H1 (cell line): ENCODE measurements at regions not wholly inside any gene's neighbourhood (a gene's known extent, or its start where the extent isn't known, plus 50 kb on each side); places are given as distances from the start of the nearest gene placed in this dataset.
"Not testable (repeated sequence)": the region's sequence is repeated elsewhere in the genome, so short reads cannot be mapped to it uniquely, and the experiment has no call there.

Source experiments
- CTCF ChIA-PET: fragments of 300-600 bp; sonication (Branson Sonifier 250); formaldehyde crosslinking; loops from one replicate; lab custom pipeline; 2021; ENCODE audit not compliant: partially characterized antibody; lab: Charles Lee
- POLR2A ChIA-PET: fragments of 300-600 bp; sonication (Branson Sonifier 250); formaldehyde crosslinking; loops from one replicate; lab custom pipeline; 2021; ENCODE audit warnings: inconsistent platforms; ENCODE audit not compliant: partially characterized antibody; lab: Charles Lee
- DNase-seq, 2 experiments: peaks; one replicate each; pipeline versions ENCODE4 v3.0.0 to v3.0.0-alpha.2; 2010 to 2022; ENCODE audit warnings: low spot score in 2 of 2, low read depth in 1 of 2, mixed read lengths in 1 of 2
- FAIRE-seq: peaks from 2 replicates; lab custom pipeline; 2011; peaks lifted over from hg19 to GRCh38; lab: Jason Lieb, UNC
- H2AFZ ChIP-seq: 2 replicates; pipeline ENCODE4 v1.8.1; 2012; ENCODE audit warnings: low read length, inconsistent platforms
- H2AK5ac ChIP-seq: 2 replicates; pipeline ENCODE4 v1.6.1; 2013; ENCODE audit warnings: low read depth, low read length
- H2BK120ac ChIP-seq: replicated peaks from 2 replicates; pipeline ENCODE3; 2013; ENCODE audit warnings: low read depth, low read length, inconsistent platforms
- H2BK12ac ChIP-seq: 2 replicates; pipeline ENCODE4 v1.6.1; 2013; ENCODE audit warnings: low read depth, low read length
- H2BK15ac ChIP-seq: 2 replicates; pipeline ENCODE4 v1.6.1; 2013; ENCODE audit warnings: low read length
- H2BK20ac ChIP-seq: 2 replicates; pipeline ENCODE4 v1.6.1; 2013; ENCODE audit warnings: low read length
- H2BK5ac ChIP-seq: 2 replicates; pipeline ENCODE4 v1.6.1; 2013; ENCODE audit warnings: low read depth, low read length
- H3K14ac ChIP-seq: 2 replicates; pipeline ENCODE4 v1.6.1; 2013; ENCODE audit warnings: inconsistent platforms; ENCODE audit not compliant: insufficient read length
- H3K18ac ChIP-seq: 2 replicates; pipeline ENCODE4 v1.6.1; 2013; ENCODE audit warnings: low read length; ENCODE audit errors: extremely low read depth
- H3K23ac ChIP-seq: 2 replicates; pipeline ENCODE4 v1.6.1; 2013; ENCODE audit warnings: inconsistent platforms; ENCODE audit not compliant: insufficient read length
- H3K23me2 ChIP-seq: 2 replicates; pipeline ENCODE4 v1.6.1; 2013; ENCODE audit warnings: low read depth, low read length
- H3K27ac ChIP-seq: 2 replicates; pipeline ENCODE4 v1.6.1; 2011; ENCODE audit warnings: low read depth, low read length, inconsistent platforms
- H3K27me3 ChIP-seq, 4 experiments: replicated peaks in 1 of 4; 1 replicate in 1 of 4; 2 replicates in 3 of 4; pipeline versions ENCODE4 v1.6.1 to v1.8.1; 2011 to 2013; ENCODE audit warnings: low read length in 3 of 4, mild to moderate bottlenecking in 3 of 4, inconsistent platforms in 2 of 4, mixed read lengths in 2 of 4, moderate library complexity in 1 of 4; ENCODE audit not compliant: control insufficient read depth in 3 of 4, insufficient read depth in 3 of 4; ENCODE audit errors: extremely low read depth in 1 of 4
- H3K36me3 ChIP-seq, 4 experiments: 2 replicates each; pipeline versions ENCODE4 v1.6.1 to v1.8.1; 2011 to 2013; ENCODE audit warnings: mild to moderate bottlenecking in 4 of 4, low read length in 3 of 4, moderate library complexity in 2 of 4, control low read depth in 1 of 4, inconsistent platforms in 1 of 4; ENCODE audit not compliant: insufficient read depth in 4 of 4, control insufficient read depth in 2 of 4
- H3K4ac ChIP-seq: replicated peaks from 2 replicates; pipeline ENCODE3; 2013; ENCODE audit warnings: low read length, low read depth, mixed read lengths, inconsistent platforms; ENCODE audit not compliant: insufficient read length
- H3K4me1 ChIP-seq, 4 experiments: replicated peaks in 1 of 4; 1 replicate in 1 of 4; 2 replicates in 3 of 4; pipeline versions ENCODE4 v1.6.1 to v1.8.1; 2011 to 2013; ENCODE audit warnings: low read length in 3 of 4, inconsistent platforms in 2 of 4, mixed read lengths in 1 of 4; ENCODE audit not compliant: insufficient read depth in 4 of 4, control insufficient read depth in 3 of 4
- H3K4me2 ChIP-seq, 2 experiments: 2 replicates each; pipeline versions ENCODE4 v1.6.1 to v1.8.1; 2011 to 2013; ENCODE audit warnings: low read depth in 2 of 2, low read length in 2 of 2, control low read depth in 1 of 2, inconsistent platforms in 1 of 2, mild to moderate bottlenecking in 1 of 2; ENCODE audit not compliant: insufficient read depth in 1 of 2
- H3K4me3 ChIP-seq, 4 experiments: fragments of 200-600, 300-600 bp in 1 of 4; sonication (generic), shearing (Covaris generic), sonication (Bioruptor Twin) in 1 of 4; 2 replicates each; pipeline versions ENCODE4 v1.5.1 to v1.8.1; 2011 to 2016; ENCODE audit warnings: low read length in 4 of 4, low read depth in 3 of 4, control low read depth in 2 of 4, inconsistent platforms in 2 of 4, mild to moderate bottlenecking in 2 of 4, mixed read lengths in 1 of 4, moderate library complexity in 1 of 4; ENCODE audit not compliant: insufficient read depth in 2 of 4; ENCODE audit errors: extremely low read depth in 1 of 4
- H3K56ac ChIP-seq: replicated peaks from 2 replicates; pipeline ENCODE3; 2013; ENCODE audit warnings: low read depth, mild to moderate bottlenecking, mixed read lengths, low read length, inconsistent platforms; ENCODE audit not compliant: insufficient read length
- H3K79me1 ChIP-seq: 2 replicates; pipeline ENCODE4 v1.6.1; 2013; ENCODE audit warnings: low read depth, low read length, control low read depth
- H3K79me2 ChIP-seq, 2 experiments: 2 replicates each; pipeline versions ENCODE4 v1.6.1 to v1.8.1; 2012 to 2013; ENCODE audit warnings: low read length in 2 of 2, mild to moderate bottlenecking in 2 of 2, inconsistent platforms in 1 of 2; ENCODE audit not compliant: insufficient read depth in 2 of 2, control insufficient read depth in 1 of 2
- H3K9ac ChIP-seq, 4 experiments: replicated peaks in 1 of 4; 1 replicate in 1 of 4; 2 replicates in 3 of 4; pipeline versions ENCODE4 v1.6.1 to v1.8.1; 2011 to 2013; ENCODE audit warnings: low read depth in 3 of 4, low read length in 3 of 4, control low read depth in 2 of 4, mild to moderate bottlenecking in 2 of 4, moderate library complexity in 2 of 4, inconsistent platforms in 1 of 4; ENCODE audit errors: extremely low read depth in 1 of 4
- H3K9me3 ChIP-seq, 2 experiments: 2 replicates each; pipeline versions ENCODE4 v1.6.1 to v1.8.1; 2012 to 2013; ENCODE audit warnings: mild to moderate bottlenecking in 2 of 2, moderate library complexity in 2 of 2, control low read depth in 1 of 2, inconsistent platforms in 1 of 2, low read depth in 1 of 2, low read length in 1 of 2, mixed read lengths in 1 of 2; ENCODE audit not compliant: insufficient read depth in 2 of 2
- H4K20me1 ChIP-seq, 2 experiments: replicated peaks in 1 of 2; 2 replicates each; pipeline versions ENCODE3 to v1.8.1; 2011 to 2013; ENCODE audit warnings: inconsistent platforms in 2 of 2, low read length in 2 of 2, mild to moderate bottlenecking in 1 of 2; ENCODE audit not compliant: insufficient read depth in 2 of 2, control insufficient read depth in 1 of 2
- H4K5ac ChIP-seq: 2 replicates; pipeline ENCODE4 v1.6.1; 2013; ENCODE audit warnings: low read length, low read depth, mixed read lengths, inconsistent platforms; ENCODE audit not compliant: insufficient read length
- H4K8ac ChIP-seq: 2 replicates; pipeline ENCODE4 v1.8.0; 2013; ENCODE audit warnings: mild to moderate bottlenecking, moderate library complexity, low read length, inconsistent platforms; ENCODE audit not compliant: insufficient read depth; ENCODE audit errors: extremely low read depth
- H4K91ac ChIP-seq: replicated peaks from 2 replicates; pipeline ENCODE3; 2013; ENCODE audit warnings: low read length, mixed read lengths, inconsistent platforms; ENCODE audit not compliant: insufficient read length
- WGBS, 2 experiments: shearing (Covaris generic) in 1 of 2; methylation state at CpG; one replicate each; pipeline versions ENCODE4 v1.1.6 to v1.1.7; 2013 to 2015; ENCODE audit warnings: low lambda C conversion rate in 2 of 2, mixed read lengths in 2 of 2, inconsistent platforms in 1 of 2, low coverage in 1 of 2, missing lambda C conversion rate in 1 of 2; ENCODE audit not compliant: insufficient replicate concordance in 2 of 2, insufficient coverage in 1 of 2, insufficient read length in 1 of 2; ENCODE audit errors: extremely low coverage in 1 of 2, missing lambda C conversion rate in 1 of 2; 5-methylcytosine and 5-hydroxymethylcytosine counted together

DNA sequence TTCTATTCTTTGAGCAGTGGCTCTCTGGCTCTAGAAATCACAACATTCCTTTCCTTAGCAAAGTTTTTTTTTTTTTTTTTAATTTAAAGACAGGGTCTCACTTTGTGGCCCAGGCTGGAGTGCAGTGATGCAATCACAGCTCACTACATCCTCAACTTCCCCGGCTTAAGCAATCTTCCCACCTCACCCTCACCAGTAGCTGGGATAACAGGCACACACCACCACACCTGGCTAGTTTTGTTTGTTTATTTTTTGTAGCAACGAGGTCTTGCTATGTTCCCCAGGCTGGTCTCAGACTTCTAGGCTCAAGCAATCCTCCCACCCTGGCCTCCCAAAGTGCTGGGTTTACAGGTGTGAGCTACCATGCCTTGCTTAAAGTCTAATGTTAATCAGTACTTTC lies 85.2 kb downstream of the LMO4 start:
- H2BK120ac ChIP-seq, H3K4me1 ChIP-seq, H3K79me2 ChIP-seq, H3K23ac ChIP-seq, H2BK15ac ChIP-seq, H2BK12ac ChIP-seq, H3K18ac ChIP-seq, H2AFZ ChIP-seq, H3K56ac ChIP-seq, H3K9ac ChIP-seq, POLR2A ChIA-PET, H4K20me1 ChIP-seq, H3K9me3 ChIP-seq, H4K91ac ChIP-seq, H4K5ac ChIP-seq, H3K4ac ChIP-seq, H2BK5ac ChIP-seq, DNase-seq, H3K27ac ChIP-seq, FAIRE-seq, H3K4me2 ChIP-seq, H3K27me3 ChIP-seq, H4K8ac ChIP-seq, H3K4me3 ChIP-seq, H2BK20ac ChIP-seq, H3K23me2 ChIP-seq, H3K14ac ChIP-seq, H2AK5ac ChIP-seq, H3K79me1 ChIP-seq, H3K36me3 ChIP-seq: not testable (repeated sequence)
- CTCF ChIA-PET, result interaction anchor here (1.2 kb wide), 1 partner anchor 37 kb away, joined by 3 read pairs; no protein-coding TSS in a partner anchor
- WGBS, 2 experiments, result 91% methylated on average over 2 of the region's 2 CpGs; no CpG with 5 or more reads in 1 of the 2 experiments
